Mucosa of stomach (tissue), 1 donor: ENCODE measurements at regions not wholly inside any gene's neighbourhood (a gene's known extent, or its start where the extent isn't known, plus 50 kb on each side); places are given as distances from the start of the nearest gene placed in this dataset.

Experiments used
- H3K27me3 ChIP-seq: one replicate; pipeline ENCODE4 v1.7.0; 2013; ENCODE audit warnings: mild to moderate bottlenecking, low read length; ENCODE audit not compliant: control insufficient read depth, insufficient read depth
- H3K36me3 ChIP-seq: one replicate; pipeline ENCODE4 v1.7.0; 2013; ENCODE audit warnings: low read length; ENCODE audit not compliant: control insufficient read depth, insufficient read depth
- H3K4me1 ChIP-seq: one replicate; pipeline ENCODE4 v1.7.0; 2013; ENCODE audit warnings: mild to moderate bottlenecking, low read length; ENCODE audit not compliant: control insufficient read depth, insufficient read depth
- H3K4me3 ChIP-seq: one replicate; pipeline ENCODE4 v1.7.0; 2013; ENCODE audit warnings: low read length
- H3K9ac ChIP-seq: one replicate; pipeline ENCODE4 v1.7.0; 2013; ENCODE audit warnings: mild to moderate bottlenecking, low read length, moderate library complexity
- H3K9me3 ChIP-seq: one replicate; pipeline ENCODE4 v1.7.0; 2013; ENCODE audit warnings: mild to moderate bottlenecking, low read length, moderate library complexity; ENCODE audit not compliant: control insufficient read depth
- donor health status: Pancreatic carcinoma.

GRCh38 chr10:27451054-27451453 is 53.0 kb upstream of the RAB18 start:
- no peak overlapping the region for H3K4me3 ChIP-seq
- H3K9ac ChIP-seq, result no peak overlapping the region
- no peaks in the 10 kb centered on the region for H3K36me3 ChIP-seq
- no peaks in the 10 kb centered on the region for H3K9me3 ChIP-seq
- no peaks in the 10 kb centered on the region for H3K4me1 ChIP-seq
- H3K27me3 ChIP-seq, result no peaks in the 10 kb centered on the region

DNA sequence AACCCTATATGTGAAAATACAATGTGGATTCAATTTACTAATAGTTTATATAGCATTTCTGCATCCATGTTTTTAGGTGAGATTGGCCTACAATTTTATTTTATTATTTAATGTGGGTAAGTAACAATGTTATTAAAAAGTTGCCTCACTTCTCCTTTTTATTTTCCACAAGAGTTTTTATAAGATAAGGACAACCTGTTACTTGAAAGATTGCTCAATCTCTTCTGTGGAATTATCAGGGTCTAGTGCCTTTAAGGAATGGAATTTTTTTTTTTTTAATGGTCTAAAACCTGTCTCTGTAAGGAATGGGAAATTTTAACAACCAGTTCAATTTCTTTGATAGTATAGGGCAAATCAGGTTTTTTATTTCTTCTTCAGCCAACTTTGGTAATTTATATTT is 53.9 kb upstream of the RAB18 start:
- Histone ChIP-seq H3K9me3 (no peaks in the 10 kb centered on the region), H3K9ac (no peak overlapping the region), H3K36me3 (no peaks in the 10 kb centered on the region)

GRCh38 chr10:27449571-27449970 is 54.5 kb upstream of the RAB18 start:
- Histone ChIP-seq H3K36me3 (no peaks in the 10 kb centered on the region), H3K4me1 (no peaks in the 10 kb centered on the region), H3K4me3 (no peak overlapping the region), H3K27me3 (no peaks in the 10 kb centered on the region), H3K9ac (no peak overlapping the region), H3K9me3 (no peaks in the 10 kb centered on the region)

More for the DNA sequence above, 53.9 kb upstream of the RAB18 start:
- Histone ChIP-seq H3K4me3 (no peak overlapping the region), H3K27me3 (no peaks in the 10 kb centered on the region), H3K4me1 (no peaks in the 10 kb centered on the region)

- H3K4me1 ChIP-seq, result no peaks in the 10 kb centered on the region
- H3K9ac ChIP-seq, result no peak overlapping the region
- no peak overlapping the region for H3K4me3 ChIP-seq
Observed at GRCh38 chr10:27448921-27449320, 55.2 kb upstream of the RAB18 start.

GRCh38 chr10:27447540-27447939 is 56.6 kb upstream of the RAB18 start:
- no peaks in the 10 kb centered on the region for H3K4me1 ChIP-seq
- H3K4me3 ChIP-seq, result no peak overlapping the region
- H3K27me3 ChIP-seq, result no peaks in the 10 kb centered on the region
- H3K9ac ChIP-seq, result no peak overlapping the region
- H3K36me3 ChIP-seq, result no peaks in the 10 kb centered on the region
- H3K9me3 ChIP-seq, result no peaks in the 10 kb centered on the region

More at GRCh38 chr10:27448921-27449320, 55.2 kb upstream of the RAB18 start:
- Histone ChIP-seq H3K27me3 (no peaks in the 10 kb centered on the region), H3K36me3 (no peaks in the 10 kb centered on the region), H3K9me3 (no peaks in the 10 kb centered on the region)

- no peaks in the 10 kb centered on the region for H3K27me3 ChIP-seq
- H3K9me3 ChIP-seq, result no peaks in the 10 kb centered on the region
- no peaks in the 10 kb centered on the region for H3K36me3 ChIP-seq
- H3K4me3 ChIP-seq, result no peak overlapping the region
- H3K4me1 ChIP-seq, result no peaks in the 10 kb centered on the region
- H3K9ac ChIP-seq, result no peak overlapping the region
Observed at GRCh38 chr10:27446091-27446918, 57.8 kb upstream of the RAB18 start.

DNA sequence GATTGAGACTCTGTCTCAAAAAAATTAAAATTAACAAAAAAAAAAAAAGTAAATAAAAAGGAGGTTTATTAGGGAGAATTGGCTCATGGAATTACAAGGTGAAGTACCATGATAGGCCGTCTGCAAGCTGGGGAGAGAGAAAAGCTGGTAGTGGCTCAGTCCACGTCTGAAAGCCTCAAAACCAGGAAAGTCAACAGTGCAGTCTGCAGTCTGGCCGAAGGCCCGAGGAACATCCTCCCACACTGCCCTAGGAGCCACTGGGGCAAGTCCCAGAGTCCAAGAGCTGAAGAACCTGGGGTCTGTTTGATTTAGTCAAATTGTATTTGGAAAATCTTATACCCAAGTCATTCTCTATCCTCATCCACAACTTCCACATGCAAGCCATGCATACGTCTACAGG is 59.0 kb upstream of the RAB18 start:
- Histone ChIP-seq H3K9me3 (no peaks in the 10 kb centered on the region), H3K4me1 (no peaks in the 10 kb centered on the region), H3K27me3 (no peaks in the 10 kb centered on the region), H3K9ac (no peak overlapping the region), H3K4me3 (no peak overlapping the region), H3K36me3 (no peaks in the 10 kb centered on the region)

DNA sequence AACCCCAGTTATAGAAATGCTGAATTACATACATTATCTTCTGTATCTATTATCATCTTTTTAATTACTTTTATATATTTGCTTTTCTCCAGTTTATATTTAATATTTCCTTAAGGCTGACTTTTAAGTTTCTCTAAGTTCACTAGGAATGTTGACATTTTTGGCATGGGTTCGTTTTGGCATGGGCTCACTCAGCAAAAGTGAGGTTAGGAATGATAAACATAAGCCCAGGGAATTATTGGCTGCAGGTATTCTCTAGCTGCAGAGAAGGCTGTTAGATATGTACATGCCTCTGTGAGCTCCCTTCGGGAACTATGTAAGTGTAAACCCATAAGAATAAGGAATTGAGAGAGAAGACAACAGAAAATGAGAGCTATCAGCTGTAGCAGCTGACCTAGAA is 63.6 kb upstream of the RAB18 start:
- Histone ChIP-seq H3K36me3 (no peaks in the 10 kb centered on the region), H3K9ac (no peak overlapping the region), H3K4me3 (no peak overlapping the region), H3K27me3 (no peaks in the 10 kb centered on the region), H3K4me1 (no peaks in the 10 kb centered on the region), H3K9me3 (no peaks in the 10 kb centered on the region)

DNA sequence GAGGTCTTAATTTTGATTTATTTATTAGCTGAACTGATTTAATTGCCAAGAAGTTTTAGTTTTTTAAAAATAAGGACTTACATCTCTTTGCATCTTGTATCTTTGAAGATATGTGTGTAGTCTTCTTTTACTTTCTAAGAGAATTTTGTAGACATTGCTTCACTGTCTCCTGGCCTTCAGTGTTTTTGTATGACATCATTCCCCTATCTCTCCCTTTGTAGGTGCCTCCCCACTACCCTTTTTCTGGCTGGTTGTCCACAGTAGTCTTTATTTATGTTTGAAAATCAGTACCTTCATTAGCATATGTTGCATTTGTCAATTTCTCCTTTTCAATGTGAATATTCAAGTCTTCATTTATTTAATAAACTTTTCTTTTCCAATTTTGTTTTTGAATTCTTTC is 64.1 kb upstream of the RAB18 start:
- no peaks in the 10 kb centered on the region for H3K36me3 ChIP-seq
- no peaks in the 10 kb centered on the region for H3K4me1 ChIP-seq
- H3K9ac ChIP-seq, result no peak overlapping the region
- no peaks in the 10 kb centered on the region for H3K27me3 ChIP-seq
- no peak overlapping the region for H3K4me3 ChIP-seq
- no peaks in the 10 kb centered on the region for H3K9me3 ChIP-seq

DNA sequence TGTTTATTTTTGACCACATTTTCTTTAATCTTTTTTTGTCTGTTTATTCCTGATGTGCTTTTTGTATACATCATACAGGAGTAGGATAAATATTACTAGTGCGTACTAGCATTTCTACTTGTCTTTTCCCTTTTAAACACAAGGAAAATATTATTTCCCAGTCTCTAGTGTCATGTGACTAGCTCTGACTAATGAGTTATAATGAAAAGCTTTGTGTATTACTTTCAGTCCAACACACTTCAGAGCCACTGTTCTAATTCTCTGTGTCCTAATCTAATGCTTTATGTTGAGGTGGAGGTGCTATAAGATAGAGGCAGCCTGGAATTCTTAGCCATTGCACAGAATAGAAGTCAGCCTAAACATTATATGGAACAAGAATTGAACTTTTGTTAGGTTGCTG is 65.0 kb upstream of the RAB18 start:
- no peaks in the 10 kb centered on the region for H3K36me3 ChIP-seq
- H3K9me3 ChIP-seq, result no peaks in the 10 kb centered on the region
- no peaks in the 10 kb centered on the region for H3K27me3 ChIP-seq
- no peak overlapping the region for H3K9ac ChIP-seq
- no peaks in the 10 kb centered on the region for H3K4me1 ChIP-seq
- H3K4me3 ChIP-seq, result no peak overlapping the region

GRCh38 chr10:27437775-27438174 is 66.3 kb upstream of the RAB18 start:
- Histone ChIP-seq H3K9ac (no peak overlapping the region), H3K36me3 (no peaks in the 10 kb centered on the region), H3K4me3 (no peak overlapping the region), H3K4me1 (no peaks in the 10 kb centered on the region), H3K9me3 (no peaks in the 10 kb centered on the region), H3K27me3 (no peaks in the 10 kb centered on the region)

DNA sequence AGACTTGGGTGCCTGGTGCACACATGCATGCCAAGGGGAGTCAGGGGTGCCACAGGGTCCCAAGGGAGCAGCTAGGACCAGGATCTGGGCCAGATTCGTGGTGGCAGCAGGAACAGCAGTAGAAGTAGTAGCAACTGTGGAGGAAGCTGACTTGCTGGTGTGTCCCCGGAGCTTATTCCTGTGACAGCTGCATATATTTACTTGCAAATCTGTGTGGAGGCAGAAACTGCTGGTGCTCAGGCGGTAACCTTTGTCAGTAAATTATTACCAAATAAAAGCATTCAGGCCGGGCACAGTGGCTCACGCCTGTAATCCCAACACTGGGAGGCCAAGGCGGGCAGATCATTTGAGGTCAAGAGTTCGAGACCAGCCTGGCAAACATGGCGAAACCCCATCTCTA is 67.4 kb upstream of the RAB18 start:
- Histone ChIP-seq H3K9me3 (no peaks in the 10 kb centered on the region), H3K4me3 (no peak overlapping the region), H3K27me3 (no peaks in the 10 kb centered on the region), H3K36me3 (no peaks in the 10 kb centered on the region), H3K4me1 (no peaks in the 10 kb centered on the region), H3K9ac (no peak overlapping the region)

DNA sequence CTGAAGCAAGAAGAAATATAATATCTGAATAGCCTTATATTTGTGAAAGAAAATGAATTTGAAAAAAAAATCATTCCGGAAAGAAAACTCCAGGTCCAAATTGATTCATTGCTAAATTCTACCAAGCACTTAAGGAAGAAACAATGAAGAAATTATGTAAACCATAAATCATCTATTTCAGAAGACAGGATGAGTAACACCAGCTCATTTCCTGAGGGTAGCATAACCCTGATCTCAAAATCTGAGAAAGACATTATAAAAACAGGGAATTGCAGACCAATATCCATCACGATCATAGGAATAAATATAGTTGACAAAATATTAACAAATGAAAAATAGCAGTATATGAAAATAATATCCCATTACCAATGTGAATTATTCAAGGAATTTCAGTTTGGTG is 70.1 kb upstream of the RAB18 start:
- Histone ChIP-seq H3K36me3 (no peaks in the 10 kb centered on the region), H3K9me3 (no peaks in the 10 kb centered on the region), H3K4me1 (no peaks in the 10 kb centered on the region), H3K9ac (no peak overlapping the region), H3K4me3 (no peak overlapping the region), H3K27me3 (no peaks in the 10 kb centered on the region)
